Right renal pelvis (tissue), 4 donors: ENCODE measurements at regions not wholly inside any gene's neighbourhood (a gene's known extent, or its start where the extent isn't known, plus 50 kb on each side); places are given as distances from the start of the nearest gene placed in this dataset.
"Not testable (repeated sequence)": the region's sequence is repeated elsewhere in the genome, so short reads cannot be mapped to it uniquely, and the experiment has no call there.

Source experiments
- DNase-seq, 4 donors: peaks; one replicate each; pipeline ENCODE4 v3.0.0-alpha.2; 2013; ENCODE audit warnings: low read depth in 4 of 4, low spot score in 3 of 4, missing footprints in 1 of 4

GRCh38 chr6:27553123-27553904 is 80.4 kb upstream of the ZNF184 start:
- no peak for DNase-seq

- no peak for DNase-seq
Measured at GRCh38 chr6:27551607-27552006, 78.7 kb upstream of the ZNF184 start.

GRCh38 chr6:27550692-27551091 is 77.8 kb upstream of the ZNF184 start:
- DNase-seq = no peak

GRCh38 chr6:27549241-27549598 is 76.3 kb upstream of the ZNF184 start:
- DNase-seq = not testable (repeated sequence)

- DNase-seq = no peak
Measured at GRCh38 chr6:27547157-27548075, 74.5 kb upstream of the ZNF184 start.

GRCh38 chr6:27546522-27546921 is 73.6 kb upstream of the ZNF184 start:
- DNase-seq = no peak

GRCh38 chr6:27545271-27546046 is 72.6 kb upstream of the ZNF184 start:
- DNase-seq = no peak

GRCh38 chr6:27544612-27545260 is 71.8 kb upstream of the ZNF184 start:
- no peak for DNase-seq

- DNase-seq = not testable (repeated sequence)
Measured at GRCh38 chr6:27544135-27544534, 71.2 kb upstream of the ZNF184 start.

GRCh38 chr6:27542485-27542884 is 69.6 kb upstream of the ZNF184 start:
- no peak for DNase-seq

GRCh38 chr6:27541933-27542297 is 69.0 kb upstream of the ZNF184 start:
- DNase-seq = no peak

- DNase-seq = no peak
Measured at GRCh38 chr6:27541212-27541932, 68.5 kb upstream of the ZNF184 start.

- DNase-seq = no peak
Measured at GRCh38 chr6:27539551-27539950, 66.6 kb upstream of the ZNF184 start.

- DNase-seq = no peak
Measured at GRCh38 chr6:27532820-27533538, 60.1 kb upstream of the ZNF184 start.

GRCh38 chr6:27531772-27532459 is 59.0 kb upstream of the ZNF184 start:
- DNase-seq = no peak

- not testable (repeated sequence) for DNase-seq
Measured at GRCh38 chr6:27529796-27530195, 56.9 kb upstream of the ZNF184 start.

- DNase-seq = no peak
Measured at GRCh38 chr6:27528714-27529113, 55.8 kb upstream of the ZNF184 start.
